Amniotic epithelial cell (primary cell): ENCODE measurements at regions not wholly inside any gene's neighbourhood (a gene's known extent, or its start where the extent isn't known, plus 50 kb on each side); places are given as distances from the start of the nearest gene placed in this dataset.

ENCODE experiments used
- DNase-seq: peaks from one replicate; pipeline ENCODE4 v3.0.0-alpha.2; 2010; ENCODE audit warnings: low read depth

DNA sequence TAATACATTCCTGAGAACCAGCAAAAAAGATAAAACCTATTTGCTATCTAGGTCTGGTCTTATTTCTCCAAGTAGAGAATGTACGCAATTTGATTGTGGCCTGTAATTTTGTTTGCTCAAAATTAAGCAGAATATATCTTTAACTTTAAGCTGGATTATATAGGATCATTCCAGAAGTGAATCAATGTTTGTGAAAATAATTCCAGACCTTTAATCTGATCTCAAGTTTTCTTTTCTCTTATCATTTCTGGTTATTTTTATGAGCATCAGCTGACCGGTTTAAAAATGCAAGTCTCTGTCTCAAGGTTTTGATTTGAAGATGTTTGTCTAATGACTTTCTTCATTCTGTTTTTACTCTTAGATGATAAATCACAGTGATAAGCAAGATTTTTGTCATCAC, 997.9 kb upstream of the FLRT2 start:
- DNase-seq: peak; percentile 86

DNA sequence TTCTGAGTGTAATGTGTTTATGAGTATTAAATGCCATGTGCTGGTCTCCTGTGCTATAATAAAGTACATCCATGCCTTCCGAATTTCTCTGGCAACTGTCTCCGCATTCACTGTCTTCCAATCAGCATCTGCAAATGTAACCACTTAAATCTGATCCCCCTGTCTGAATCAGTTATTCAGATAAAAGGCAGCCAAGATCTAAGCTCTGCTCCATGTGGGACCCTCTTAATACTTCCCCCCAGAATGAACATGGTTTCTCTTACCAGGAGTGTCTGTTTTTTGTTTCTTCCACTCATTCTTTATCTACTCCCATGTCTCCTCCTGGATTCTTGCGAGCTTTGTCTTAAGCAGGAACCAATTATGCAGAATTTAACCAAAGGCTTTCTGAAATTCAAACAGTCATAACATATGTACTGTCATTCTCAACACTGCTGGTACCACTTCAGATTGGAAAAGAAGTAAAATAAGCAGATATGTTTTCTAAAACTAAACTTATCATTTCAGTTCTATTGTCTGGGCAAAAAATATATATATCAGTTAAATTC, 996.7 kb upstream of the FLRT2 start:
- no peak for DNase-seq

DNA sequence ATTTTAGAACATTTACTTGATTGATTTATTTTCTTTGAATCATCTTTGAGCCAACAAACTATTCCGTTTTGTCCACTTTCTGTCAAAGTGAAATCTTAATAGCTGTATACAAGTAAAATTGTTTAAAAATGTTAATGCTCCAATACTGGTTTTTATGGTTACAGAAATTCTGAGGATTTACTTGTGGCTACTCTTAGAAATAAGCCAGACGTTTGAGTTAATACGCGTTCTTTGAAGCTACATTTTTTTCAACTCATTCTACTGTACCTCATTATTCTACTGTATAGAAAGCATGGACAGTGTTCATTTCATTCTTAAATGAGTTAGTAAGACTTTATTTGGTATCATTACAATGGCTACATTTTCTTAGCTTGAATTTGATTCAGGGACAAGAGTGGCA, 996.2 kb upstream of the FLRT2 start:
- no peak for DNase-seq

DNA sequence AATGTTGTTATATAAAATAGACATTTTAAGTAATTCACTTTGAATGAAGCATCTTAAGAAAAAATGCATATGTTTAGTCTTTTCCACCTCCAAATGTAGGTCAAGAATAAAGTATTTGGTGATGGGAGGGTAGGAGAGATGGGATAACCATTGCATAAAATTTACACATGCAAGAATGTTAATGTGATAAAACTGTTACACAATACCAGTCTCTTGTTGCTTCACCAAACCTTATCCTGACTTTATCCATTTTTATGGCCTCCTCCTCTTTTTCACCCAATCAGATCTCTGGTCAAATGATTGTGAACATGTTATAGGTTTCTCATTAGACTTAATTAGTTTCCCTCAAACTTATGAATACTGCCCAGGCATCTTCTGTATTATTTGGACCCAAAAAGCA, 994.5 kb upstream of the FLRT2 start:
- DNase-seq: peak; percentile 45

DNA sequence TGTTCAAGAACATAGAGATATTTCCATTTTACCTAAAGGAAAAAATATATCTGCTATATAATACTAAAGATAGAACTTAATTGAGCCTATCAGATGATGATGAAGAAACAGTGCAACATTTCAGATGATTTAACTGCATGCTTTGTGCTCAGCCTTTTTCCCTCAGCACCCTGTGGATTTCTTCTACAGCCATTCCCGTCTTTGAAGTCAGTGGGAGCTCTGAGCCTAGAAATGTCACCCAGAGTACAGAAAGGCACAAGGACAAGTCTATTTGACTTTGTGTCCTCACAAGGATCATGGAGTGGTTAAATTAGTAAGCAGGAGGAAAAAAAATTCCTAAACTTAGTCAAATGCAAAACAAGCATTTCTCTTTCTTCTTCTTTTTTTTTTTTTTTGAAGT, 994.0 kb upstream of the FLRT2 start:
- DNase-seq: no peak

DNA sequence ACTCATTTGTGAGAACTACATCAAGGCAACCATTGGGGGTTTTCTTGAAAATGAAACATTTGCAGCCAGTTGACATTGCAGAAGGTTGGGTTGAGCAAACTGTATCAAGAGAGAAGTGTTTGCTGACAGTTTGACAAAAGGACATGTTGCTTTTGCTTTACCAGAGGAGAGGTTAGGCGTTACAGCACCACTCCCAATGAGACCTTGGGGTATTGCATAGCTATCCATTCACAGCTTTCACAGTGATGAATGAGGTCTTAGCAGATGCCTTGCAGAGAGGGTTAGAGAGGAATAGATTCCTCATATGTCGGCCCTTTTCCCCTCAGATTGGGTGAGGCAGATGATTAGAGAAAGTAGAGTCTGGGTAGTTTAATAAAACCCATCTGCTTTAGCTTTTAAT, 988.9 kb upstream of the FLRT2 start:
- no peak for DNase-seq

DNA sequence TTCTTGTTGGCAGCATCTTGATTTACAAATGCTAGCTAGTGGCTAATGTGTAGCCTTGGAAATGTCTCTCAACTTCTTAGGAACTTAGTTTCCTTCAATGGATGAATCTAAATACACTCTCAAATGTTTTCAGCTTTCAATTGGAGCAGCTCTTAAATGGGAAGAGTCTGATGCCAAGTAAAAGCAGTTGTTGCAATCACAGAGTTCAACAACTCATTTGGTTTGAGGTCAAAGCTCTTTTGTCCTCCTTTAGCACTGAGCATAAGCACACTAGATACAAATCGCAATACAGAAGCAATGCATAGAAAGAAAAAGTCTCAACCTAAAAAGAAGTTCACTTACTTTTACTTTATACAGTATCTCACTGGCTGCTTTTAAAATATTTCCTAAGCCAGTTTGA, 986.1 kb upstream of the FLRT2 start:
- DNase-seq: no peak

DNA sequence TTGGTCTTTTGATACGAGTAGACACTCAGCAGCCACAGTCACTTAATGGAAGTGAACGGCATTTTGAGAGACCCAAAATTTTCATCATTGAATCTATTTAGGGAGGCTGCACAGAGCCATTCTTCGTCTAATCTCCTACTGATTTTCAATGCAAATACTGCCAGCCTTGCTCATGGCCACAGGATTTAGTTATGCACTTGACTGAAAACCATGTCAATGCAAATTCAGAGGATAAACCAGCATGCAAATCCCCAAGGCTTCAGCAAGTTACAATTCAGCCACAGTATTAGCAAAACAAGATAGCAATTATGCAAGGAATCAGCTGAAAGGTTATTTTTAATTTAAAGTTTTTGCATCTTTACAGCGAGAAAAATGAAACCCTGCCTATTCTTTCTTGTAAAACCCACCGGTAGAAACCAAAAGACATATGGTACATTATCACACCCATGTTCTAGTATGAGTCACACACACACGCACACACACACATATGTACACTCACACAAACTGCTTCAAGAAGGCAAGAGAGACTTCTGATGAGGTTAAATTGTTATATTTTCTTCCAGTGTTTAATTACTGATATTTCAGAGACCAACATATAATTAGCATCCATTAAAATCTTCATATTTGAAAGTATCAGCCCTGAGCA, 985.3 kb upstream of the FLRT2 start:
- DNase-seq: peak; percentile 16

DNA sequence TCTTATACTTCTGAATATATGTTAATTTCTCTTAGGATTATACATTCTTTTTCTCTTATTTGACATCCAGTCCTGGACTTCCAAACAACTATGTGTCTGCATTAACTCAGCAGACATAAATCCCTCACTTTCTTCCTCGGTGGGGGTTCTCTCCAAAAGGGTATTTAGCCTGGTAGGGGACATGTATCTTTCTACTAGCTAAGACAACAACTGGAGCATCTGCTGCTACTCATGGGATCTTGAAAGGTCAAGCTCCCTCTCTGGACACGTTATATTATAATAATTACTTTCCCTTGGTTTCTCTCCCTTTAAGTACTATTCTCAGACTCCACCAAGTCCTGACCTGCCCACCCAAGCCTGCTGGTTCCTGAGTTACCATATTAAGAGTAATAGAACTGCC, 983.7 kb upstream of the FLRT2 start:
- no peak for DNase-seq

DNA sequence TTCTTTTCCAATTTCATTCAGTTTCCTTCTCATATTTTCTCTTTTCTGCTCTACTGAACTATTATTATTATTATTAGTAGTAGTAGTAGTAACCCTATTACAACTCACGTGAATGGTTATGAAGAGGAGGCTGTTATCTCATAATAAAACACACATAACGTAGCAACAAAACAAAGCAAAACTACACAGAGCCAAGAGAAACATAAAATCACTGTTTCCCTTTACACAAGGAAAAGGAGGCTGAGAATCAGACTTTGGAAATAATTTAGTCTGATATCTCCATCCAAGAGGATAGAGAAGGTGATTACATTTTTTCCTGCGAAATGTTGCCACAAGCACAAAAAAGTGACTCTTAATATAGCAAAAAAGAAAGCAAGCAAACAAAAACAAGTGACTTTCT, 975.8 kb upstream of the FLRT2 start:
- DNase-seq: no peak

DNA sequence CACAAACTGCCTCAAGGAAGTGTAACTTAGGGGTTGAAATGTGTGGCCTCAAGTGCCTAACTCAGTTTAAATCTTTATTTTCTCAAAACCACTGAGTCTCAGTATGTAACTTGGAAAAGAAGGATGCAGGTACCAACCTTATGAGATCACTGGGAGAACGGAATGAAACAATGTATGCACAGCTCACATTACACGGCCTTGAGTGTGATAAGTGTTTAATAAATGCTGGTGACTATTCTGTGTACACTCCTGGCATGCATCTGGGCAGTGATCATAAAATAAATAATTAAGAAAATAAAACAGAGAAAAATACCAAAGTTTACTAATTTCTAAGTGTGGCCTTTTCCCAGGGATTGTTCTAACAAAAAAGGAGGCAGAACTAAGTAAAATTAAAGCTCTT, 974.5 kb upstream of the FLRT2 start:
- no peak for DNase-seq

DNA sequence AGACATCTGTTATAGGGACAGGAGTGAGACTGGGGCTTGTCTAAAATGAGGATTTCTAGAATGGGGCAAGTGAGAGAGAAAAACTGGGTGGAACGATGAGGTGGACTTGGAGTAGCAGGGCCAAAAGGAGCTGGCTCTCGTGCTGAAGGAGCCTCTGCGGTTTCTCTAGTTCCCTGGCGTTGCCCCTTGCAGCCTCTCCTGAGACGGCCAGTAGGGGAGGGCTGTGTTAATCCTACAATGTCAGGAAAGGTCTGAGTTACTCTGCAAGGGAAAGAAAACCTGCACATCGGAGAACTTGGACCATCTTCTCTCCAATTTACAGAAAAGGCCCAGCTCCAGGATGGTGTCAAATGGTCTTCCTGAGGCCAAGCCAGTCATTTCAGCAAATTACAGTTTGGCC, 963.8 kb upstream of the FLRT2 start:
- no peak for DNase-seq

DNA sequence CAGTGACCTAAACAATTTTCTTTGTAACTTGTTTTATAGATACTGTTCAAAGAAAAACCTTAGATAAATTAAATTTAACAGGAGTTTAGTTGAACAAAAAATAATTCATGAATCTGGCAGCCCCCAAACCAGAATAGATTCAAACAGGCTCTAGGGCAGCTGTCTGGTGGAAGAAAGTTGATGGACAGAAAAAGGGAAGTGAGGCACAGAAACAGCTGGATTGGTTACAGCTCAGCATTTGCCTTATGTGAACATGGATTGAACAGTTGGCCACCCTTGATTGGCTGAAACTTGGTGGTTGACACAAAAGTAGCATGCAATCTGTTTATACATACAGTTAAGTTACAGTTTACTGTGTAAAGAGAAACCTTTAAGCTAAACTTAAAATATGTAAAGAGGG, 954.3 kb upstream of the FLRT2 start:
- DNase-seq: no peak

DNA sequence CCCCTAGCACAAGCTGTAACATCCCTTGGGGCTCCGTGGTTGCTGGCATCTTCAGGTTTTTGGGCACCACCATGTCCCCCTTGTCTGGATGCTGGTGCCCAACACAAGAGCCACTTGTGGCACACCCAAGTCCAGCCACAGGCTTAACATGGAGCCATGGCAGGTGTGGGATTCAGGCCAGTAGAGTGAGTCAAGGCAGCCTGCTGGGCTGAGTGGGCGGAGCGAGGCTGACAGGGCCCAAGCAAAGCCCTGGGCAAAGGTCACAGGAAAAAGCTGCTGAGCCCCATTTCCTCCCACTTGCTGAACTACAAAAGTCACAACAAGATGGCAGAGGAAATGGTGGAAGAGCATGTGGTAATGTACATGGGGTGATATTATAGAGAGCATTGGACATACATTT, 950.7 kb upstream of the FLRT2 start:
- DNase-seq: no peak

DNA sequence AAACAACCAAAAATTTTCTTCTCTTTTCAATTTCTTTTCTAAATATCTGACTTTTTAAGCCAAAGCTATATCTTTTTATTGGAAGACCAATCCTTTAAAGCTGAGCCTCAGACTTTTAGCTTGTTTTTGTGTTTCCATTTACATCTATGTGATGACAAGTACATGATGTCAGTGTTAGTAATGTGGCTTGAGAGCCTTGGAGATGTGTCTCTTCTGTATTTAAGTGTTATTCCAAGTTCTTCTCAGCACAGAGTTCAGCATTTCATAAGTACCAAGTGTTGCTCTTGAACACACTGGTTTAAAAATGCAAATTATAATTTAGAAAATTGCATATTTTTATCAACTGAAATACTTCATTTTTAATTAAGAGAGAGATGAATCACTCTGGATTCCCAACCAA, 948.9 kb upstream of the FLRT2 start:
- peak; percentile 20 for DNase-seq

DNA sequence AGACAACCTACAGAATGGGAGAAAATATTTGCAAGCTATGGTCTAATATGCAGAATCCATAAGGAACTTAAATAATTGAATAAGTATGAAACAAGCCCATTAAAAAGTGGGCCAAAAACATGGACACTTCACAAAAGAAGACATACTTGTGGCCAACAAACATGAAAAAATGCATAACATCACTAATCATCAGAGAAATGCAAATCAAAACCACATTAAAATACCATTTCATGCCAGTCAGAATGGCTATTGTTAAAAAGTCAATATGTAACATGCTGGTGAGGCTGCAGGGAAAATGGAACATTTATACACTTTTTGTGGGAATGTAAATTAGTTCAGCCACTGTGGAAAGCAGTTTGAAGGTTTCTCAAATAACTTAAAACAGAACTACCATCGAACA, 945.4 kb upstream of the FLRT2 start:
- peak; percentile 7 for DNase-seq

DNA sequence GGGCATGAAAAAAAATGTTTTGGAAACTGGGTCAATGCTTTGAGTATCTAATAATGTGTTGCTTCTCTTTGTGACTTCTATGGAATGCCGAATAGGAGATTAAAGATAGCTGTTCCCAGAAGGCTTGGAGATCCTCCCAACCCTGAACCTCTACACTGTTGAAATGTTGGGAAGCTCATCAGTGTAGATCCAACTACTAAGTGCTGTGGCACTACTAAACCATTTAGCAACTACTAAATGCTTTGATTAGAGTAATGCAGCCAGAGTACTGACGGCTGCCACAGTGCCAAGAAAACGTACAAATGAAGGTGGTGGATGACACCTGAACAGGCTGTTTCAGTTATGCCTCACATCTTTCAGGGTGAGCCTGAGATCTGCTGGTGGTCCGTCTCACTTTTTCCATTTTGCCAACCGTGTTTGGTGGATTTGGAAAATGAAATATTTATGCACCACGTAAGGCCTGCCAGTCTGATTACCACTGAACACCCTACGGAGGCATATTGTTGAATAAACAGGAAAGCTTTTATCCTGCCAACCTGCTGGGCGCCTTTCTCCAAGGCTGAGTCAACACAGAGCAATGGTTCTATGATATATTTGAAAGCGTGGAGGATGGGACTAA, 938.0 kb upstream of the FLRT2 start:
- DNase-seq: no peak

DNA sequence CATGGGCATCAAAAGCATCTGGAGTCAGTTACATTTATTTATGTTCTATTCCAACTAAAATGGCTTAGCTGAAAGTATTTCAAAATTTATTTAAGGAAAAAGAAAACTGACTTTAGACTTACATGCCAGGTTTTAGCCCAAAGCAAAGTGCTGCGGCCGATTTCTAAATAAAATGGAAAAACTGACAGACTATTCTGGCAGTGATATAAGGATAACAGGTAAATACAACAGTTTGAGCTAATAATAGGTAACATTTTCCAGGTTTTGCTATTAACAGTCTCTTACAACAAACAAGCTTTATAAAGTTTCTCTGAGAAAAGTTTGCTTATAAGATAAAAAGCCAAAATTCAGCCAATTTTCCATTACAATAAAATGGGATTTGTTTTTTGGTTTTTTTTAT, 937.2 kb upstream of the FLRT2 start:
- DNase-seq: no peak

DNA sequence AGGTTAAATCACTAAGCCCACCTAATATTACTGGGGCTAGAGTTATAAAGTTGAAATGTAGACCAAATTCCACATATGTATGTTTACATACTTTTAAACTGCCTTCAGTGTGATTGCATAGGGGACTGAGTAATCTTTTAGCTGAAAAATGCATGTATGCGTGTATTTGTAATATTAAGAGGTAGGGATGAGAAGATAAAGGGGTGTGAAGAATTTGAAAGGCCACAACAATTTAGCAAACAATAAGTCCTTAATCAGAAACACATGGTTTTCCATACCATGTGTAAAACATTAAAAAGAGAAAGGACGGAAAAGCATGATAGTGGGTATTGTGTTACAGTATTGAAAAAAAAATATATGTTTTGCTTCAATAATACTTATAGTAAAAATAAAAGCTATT, 919.9 kb upstream of the FLRT2 start:
- no peak for DNase-seq

DNA sequence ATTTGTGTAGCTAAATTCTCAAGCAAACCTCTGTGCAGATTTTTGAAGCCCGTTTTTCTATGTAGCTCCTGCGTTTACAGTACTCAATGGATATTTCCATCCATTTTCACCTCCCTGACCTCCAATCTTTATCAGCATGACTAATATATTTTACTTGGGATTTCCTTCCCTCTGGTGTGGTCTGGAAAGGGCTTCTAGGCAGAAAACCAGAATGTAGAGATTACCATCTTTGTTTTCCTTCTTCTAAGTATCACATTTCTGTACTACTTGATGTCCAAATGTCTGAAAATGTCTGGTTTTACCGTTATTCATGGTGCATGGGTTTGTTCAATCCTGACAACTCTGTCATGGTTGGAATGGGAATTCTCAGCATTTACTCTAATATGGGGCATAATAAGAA, 907.6 kb upstream of the FLRT2 start:
- DNase-seq: peak; percentile 82

DNA sequence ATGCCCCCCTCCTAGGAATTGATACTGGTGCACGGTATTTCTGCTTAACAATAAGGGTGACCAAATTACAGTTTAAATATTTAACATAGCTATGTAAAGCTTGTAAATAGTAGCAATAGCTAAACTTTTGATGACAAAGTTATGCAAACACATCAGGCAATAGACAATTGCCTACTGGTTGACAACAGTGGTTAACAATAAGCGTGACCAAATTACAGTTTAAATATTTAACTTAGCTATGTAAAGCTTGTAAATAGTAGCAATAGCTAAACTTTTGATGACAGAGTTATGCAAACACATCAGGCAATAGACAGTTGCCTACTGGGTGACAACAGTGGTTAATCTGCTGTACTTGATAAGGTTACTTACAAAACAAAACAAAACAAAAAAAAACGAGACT, 886.5 kb upstream of the FLRT2 start:
- no peak for DNase-seq

DNA sequence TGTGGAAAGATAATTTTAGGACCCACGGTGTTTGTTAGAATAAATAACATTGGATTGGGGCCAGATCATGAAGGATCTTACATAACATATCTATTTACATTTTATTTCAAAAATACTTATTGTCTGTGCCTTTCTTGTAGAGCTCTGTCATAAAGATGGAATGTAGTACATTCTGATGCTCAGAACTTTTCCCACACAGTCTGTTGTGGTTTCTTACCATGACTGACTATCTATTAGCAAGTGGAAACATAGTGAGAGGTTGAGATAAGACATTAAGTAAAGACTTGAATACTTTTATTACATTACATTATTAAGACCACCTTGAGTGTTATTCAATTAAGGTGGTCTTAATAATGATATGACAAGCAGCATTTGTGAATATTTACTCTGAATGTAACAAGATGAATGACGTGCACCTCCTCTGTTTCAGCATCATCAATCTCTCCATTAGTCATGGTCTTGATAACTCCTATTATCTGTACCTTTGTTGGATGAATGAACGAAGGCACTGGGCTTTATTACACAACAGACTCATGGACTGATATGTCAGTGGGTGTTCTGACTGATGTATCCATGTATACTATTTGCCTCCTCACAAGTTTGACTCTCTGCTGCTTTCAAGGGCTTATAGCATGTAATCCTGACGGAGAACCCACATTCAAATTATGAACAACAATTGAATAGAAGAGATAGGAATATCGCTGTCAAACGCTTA, 883.0 kb upstream of the FLRT2 start:
- peak; percentile 98 for DNase-seq

DNA sequence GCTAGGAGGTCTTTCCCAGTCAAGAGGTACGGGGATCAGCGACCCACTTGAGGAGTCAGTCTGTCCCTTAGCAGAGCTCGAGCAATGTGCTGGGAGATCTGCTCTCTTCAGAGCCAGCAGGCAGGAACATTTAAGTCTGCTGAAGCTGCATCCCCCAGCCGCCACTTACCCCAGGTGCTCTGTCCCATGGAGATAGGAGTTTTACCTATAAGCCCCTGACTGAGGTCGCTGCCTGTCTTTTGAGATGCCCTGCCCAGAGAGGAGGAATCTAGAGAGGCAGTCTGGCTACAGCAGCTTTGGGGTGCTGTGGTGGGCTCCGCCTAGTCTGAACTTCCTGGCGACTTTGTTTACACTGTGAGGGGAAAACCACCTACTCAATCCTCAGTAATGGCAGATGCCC, 874.9 kb upstream of the FLRT2 start:
- no peak for DNase-seq

DNA sequence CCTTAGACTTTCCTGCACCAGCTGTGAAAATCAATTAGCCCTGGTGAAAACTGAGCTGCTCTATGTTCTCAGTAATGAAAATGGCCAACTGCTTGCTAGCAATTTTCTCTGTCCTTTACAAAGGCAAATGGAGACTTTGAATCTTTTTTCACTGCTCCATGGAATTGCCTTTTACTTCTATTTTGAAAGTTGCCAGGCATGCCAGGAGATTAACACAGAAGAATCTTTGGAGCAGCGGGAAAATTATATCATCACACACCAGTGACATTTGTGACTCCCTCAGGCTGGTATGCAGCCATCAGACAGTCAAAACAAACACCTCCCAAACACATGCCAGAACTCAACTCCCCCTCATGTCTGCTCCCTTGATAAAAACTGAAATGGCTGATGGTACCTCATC, 872.0 kb upstream of the FLRT2 start:
- peak; percentile 3 for DNase-seq
